A549 (cell line): ENCODE measurements at regions not wholly inside any gene's neighbourhood (a gene's known extent, or its start where the extent isn't known, plus 50 kb on each side); places are given as distances from the start of the nearest gene placed in this dataset.

Source experiments
- ATAC-seq, 2 experiments: fragments of 200-7000 bp in 1 of 2; fragments of >200 bp in 1 of 2; cut with Nextera tagmentation in 1 of 2; cut with Tn5 transposase in 1 of 2; 3 replicates each; pipeline versions ENCODE4 v1.8.0 to v1.9.1; 2018 to 2020; ENCODE audit warnings: mild to moderate bottlenecking in 1 of 2, moderate library complexity in 1 of 2
- CTCF ChIA-PET: fragments of 300-600 bp; sonication (Branson Sonifier 250); formaldehyde crosslinking; extraction: SDS; loops from one replicate; lab custom pipeline; 2021; ENCODE audit warnings: antibody characterized with exemption, inconsistent platforms; lab: Yijun Ruan, JAX
- POLR2A ChIA-PET: fragments of 350-600 bp; formaldehyde crosslinking; extraction: SDS; loops from one replicate; lab custom pipeline; 2021; ENCODE audit warnings: antibody characterized with exemption, inconsistent platforms; lab: Yijun Ruan, JAX
- DNase-seq, 2 experiments: peaks; one replicate each; pipeline versions ENCODE4 v3.0.0 to v3.0.0-alpha.2; 2011 to 2016; ENCODE audit warnings: low read depth in 1 of 2, low spot score in 1 of 2
- FAIRE-seq: peaks from 2 replicates; lab custom pipeline; 2011; peaks lifted over from hg19 to GRCh38; lab: Jason Lieb, UNC
- H3K27ac ChIP-seq, 2 experiments: fragments of >200 bp; sonication (Bioruptor Twin); formaldehyde crosslinking; 3 replicates each; pipeline ENCODE4 v1.5.1; 2016 to 2017
- H3K4me1 ChIP-seq: fragments of >200 bp; sonication (Bioruptor Twin); formaldehyde crosslinking; 3 replicates; pipeline ENCODE4 v1.6.1; 2016
- H3K4me2 ChIP-seq: fragments of >200 bp; sonication (Bioruptor Twin); formaldehyde crosslinking; 3 replicates; pipeline ENCODE4 v1.6.1; 2016
- H3K4me3 ChIP-seq: fragments of >200 bp; sonication (Bioruptor Twin); formaldehyde crosslinking; 3 replicates; pipeline ENCODE4 v1.5.1; 2016
- H3K9me3 ChIP-seq: fragments of >200 bp; sonication (Bioruptor Twin); formaldehyde crosslinking; 3 replicates; pipeline ENCODE4 v1.6.1; 2016
- ATOH8 ChIP-seq: fragments of 250-450 bp; sonication (Bioruptor Pico); IDR thresholded peaks from 2 replicates; pipeline ENCODE4 v1.5.0; 2020; ENCODE audit warnings: low read depth, mild to moderate bottlenecking, moderate library complexity
- CEBPB ChIP-seq, 2 experiments: fragments of >200 bp in 1 of 2; sonication (Bioruptor Twin) in 1 of 2; formaldehyde crosslinking in 1 of 2; IDR thresholded peaks; 2 replicates each; pipeline ENCODE4 v1.6.1; 2012 to 2016
- CTCF ChIP-seq: fragments of >200 bp; sonication (Bioruptor Twin); formaldehyde crosslinking; IDR thresholded peaks from 3 replicates; pipeline ENCODE4 v1.5.1; 2016
- E2F6 ChIP-seq: IDR thresholded peaks from 2 replicates; pipeline ENCODE4 v1.6.1; 2012; ENCODE audit warnings: low read depth, borderline replicate concordance
- EHMT2 ChIP-seq: fragments of 200-600 bp; sonication (generic); IDR thresholded peaks from 2 replicates; pipeline ENCODE4 v1.6.1; 2016; ENCODE audit warnings: antibody characterized with exemption, low read depth, mild to moderate bottlenecking, moderate library complexity
- ELK1 ChIP-seq: fragments of 150-350 bp; IDR thresholded peaks from 2 replicates; pipeline ENCODE4 v1.6.1; 2014; ENCODE audit warnings: low read depth, mild to moderate bottlenecking, low read length
- EP300 ChIP-seq, 2 experiments: fragments of >200 bp; sonication (Bioruptor Twin); formaldehyde crosslinking; IDR thresholded peaks; 2 replicates in 1 of 2; 3 replicates in 1 of 2; pipeline ENCODE4 v1.6.1; 2016 to 2017
- FOSL2 ChIP-seq, 2 experiments: fragments of 450-650 bp in 1 of 2; fragments of >200 bp in 1 of 2; sonication (Bioruptor Twin) in 1 of 2; formaldehyde crosslinking; IDR thresholded peaks; 2 replicates each; pipeline versions ENCODE4 v1.5.0 to v1.6.1; 2016 to 2020; ENCODE audit warnings: mild to moderate bottlenecking in 1 of 2, moderate library complexity in 1 of 2
- GATA3 ChIP-seq: IDR thresholded peaks from 2 replicates; pipeline ENCODE4 v1.6.1; 2012; ENCODE audit warnings: borderline replicate concordance
- HOXB5 ChIP-seq: fragments of 250-450 bp; sonication (Bioruptor Pico); IDR thresholded peaks from 2 replicates; pipeline ENCODE4 v1.5.0; 2020; ENCODE audit warnings: mild to moderate bottlenecking, moderate library complexity
- JUN ChIP-seq, 2 experiments: fragments of >200 bp; sonication (Bioruptor Twin); formaldehyde crosslinking; IDR thresholded peaks; 2 replicates in 1 of 2; 3 replicates in 1 of 2; pipeline ENCODE4 v1.6.1; 2016 to 2017
- JUNB ChIP-seq: fragments of >200 bp; sonication (Bioruptor Twin); formaldehyde crosslinking; IDR thresholded peaks from 2 replicates; pipeline ENCODE4 v1.6.1; 2016
- MAFK ChIP-seq: fragments of 450-650 bp; IDR thresholded peaks from 2 replicates; pipeline ENCODE4 v1.6.1; 2014; ENCODE audit not compliant: partially characterized antibody
- MAX ChIP-seq: IDR thresholded peaks from 2 replicates; pipeline ENCODE4 v1.6.1; 2012
- NFE2L2 ChIP-seq: fragments of 150-350 bp; conservative IDR thresholded peaks from 2 replicates; pipeline ENCODE4 v1.6.1; 2014; ENCODE audit warnings: low read length
- NPAS2 ChIP-seq: fragments of 250-450 bp; sonication (Bioruptor Pico); IDR thresholded peaks from 2 replicates; pipeline ENCODE4 v1.8.0; 2022; ENCODE audit warnings: mild to moderate bottlenecking, moderate library complexity, borderline replicate concordance
- NR3C1 ChIP-seq: fragments of >200 bp; sonication (Bioruptor Twin); formaldehyde crosslinking; IDR thresholded peaks from 3 replicates; pipeline ENCODE4 v1.6.1; 2017
- RAD21 ChIP-seq, 2 experiments: fragments of >200 bp in 1 of 2; sonication (Bioruptor Twin) in 1 of 2; formaldehyde crosslinking in 1 of 2; IDR thresholded peaks in 1 of 2; conservative IDR thresholded peaks in 1 of 2; 2 replicates in 1 of 2; 3 replicates in 1 of 2; pipeline ENCODE4 v1.6.1; 2012 to 2018; ENCODE audit warnings: inconsistent platforms in 1 of 2
- SREBF2 ChIP-seq: fragments of 450-650 bp; IDR thresholded peaks from 2 replicates; pipeline ENCODE4 v1.6.1; 2014; ENCODE audit warnings: mild to moderate bottlenecking, moderate library complexity
- TP53 ChIP-seq: fragments of 250-450 bp; sonication (Bioruptor Pico); IDR thresholded peaks from 2 replicates; pipeline ENCODE4 v1.5.0; 2021; ENCODE audit warnings: mild to moderate bottlenecking, moderate library complexity
- ZC3H11A ChIP-seq: fragments of 450-650 bp; IDR thresholded peaks from 2 replicates; pipeline ENCODE4 v1.6.1; 2014; ENCODE audit warnings: antibody characterized with exemption, mild to moderate bottlenecking
- ZFP36 ChIP-seq: fragments of 450-650 bp; IDR thresholded peaks from 2 replicates; pipeline ENCODE4 v1.6.1; 2014; ENCODE audit warnings: borderline replicate concordance; ENCODE audit not compliant: partially characterized antibody
- WGBS: methylation state at CpG from one replicate; pipeline ENCODE4 v1.1.6; 2017; ENCODE audit errors: missing lambda C conversion rate; 5-methylcytosine and 5-hydroxymethylcytosine counted together

- WGBS = 78% methylated on average over 6 of the region's 6 CpGs
- no peak for TF ChIP-seq ZFP36
- TF ChIP-seq EP300 (IDR thresholded peaks at IDR 0.05) = peak in 1 of 2 experiments; percentile 20; a peak in 2 of 5 replicates
- peak; percentile 55; the same call in 1 of the 2 replicates for TF ChIP-seq NFE2L2
- peak; percentile 33 to 60; a peak in 2 of 4 replicates for TF ChIP-seq CEBPB (IDR thresholded peaks at IDR 0.05)
- TF ChIP-seq FOSL2 (IDR thresholded peaks at IDR 0.05) = no peak
- peak; percentile 62 for TF ChIP-seq FOSL2 (CRISPR knock-in tag; IDR thresholded peaks at IDR 0.05)
- TF ChIP-seq JUNB = peak; percentile 53
- no peak for TF ChIP-seq ATOH8 (CRISPR knock-in tag)
- peak; percentile 80 for TF ChIP-seq MAFK
- TF ChIP-seq, all 56 proteins: peak for 6
- no peaks in the 10 kb centered on the region for H3K9me3 ChIP-seq
- ChIA-PET POLR2A (no interaction called here), CTCF (interaction anchor here (1.3 kb wide), 1 partner anchor 135 kb away, joined by 3 read pairs; no protein-coding TSS in a partner anchor)
- H3K4me1 ChIP-seq = peaks cover 36% of the 10 kb centered on the region
- no peak overlapping the region for H3K4me3 ChIP-seq
- ATAC-seq (peak in 1 of 2 experiments; percentile 23; a peak in 2 of 6 replicates), FAIRE-seq (no peak), DNase-seq (no peak)
- H3K27ac ChIP-seq = peak overlapping the region; percentile 61 to 83
- H3K4me2 ChIP-seq = peak overlapping the region; percentile 20
Observed at GRCh38 chr2:150620855-150621254, 133.4 kb upstream of the RND3 start.

GRCh38 chr2:150620416-150620815, 132.9 kb upstream of the RND3 start:
- CTCF ChIA-PET = interaction anchor here (1.3 kb wide), 1 partner anchor 135 kb away, joined by 3 read pairs; no protein-coding TSS in a partner anchor
- Histone ChIP-seq H3K4me1 (peaks cover 36% of the 10 kb centered on the region), H3K9me3 (no peaks in the 10 kb centered on the region), H3K27ac (peak overlapping the region; percentile 61 to 77; a peak in 5 of 6 replicates), H3K4me2 (peak overlapping the region; percentile 20), H3K4me3 (no peak overlapping the region)
- ATAC-seq (no peak), FAIRE-seq (no peak), DNase-seq (no peak)
- POLR2A ChIA-PET = no interaction called here
- TF ChIP-seq MAX = no peak
- no peak for TF ChIP-seq GATA3
- no peak for TF ChIP-seq JUN (IDR thresholded peaks at IDR 0.05)
- no peak for TF ChIP-seq NPAS2 (CRISPR knock-in tag)
- no peak for TF ChIP-seq EHMT2
- no peak for TF ChIP-seq RAD21 (conservative IDR thresholded peaks at IDR 0.05 in 1 of 2, IDR thresholded peaks at IDR 0.05 in 1 of 2)
- no peak for TF ChIP-seq TP53 (CRISPR knock-in tag)
- TF ChIP-seq ELK1 = no peak
- TF ChIP-seq NR3C1 = no peak
- no peak for TF ChIP-seq E2F6
- TF ChIP-seq CTCF = no peak
- TF ChIP-seq MAFK = no peak
- no peak for TF ChIP-seq ZC3H11A
- TF ChIP-seq SREBF2 = no peak
- no peak for TF ChIP-seq HOXB5
